ENCODE measurements at regions not wholly inside any gene's neighbourhood (a gene's known extent, or its start where the extent isn't known, plus 50 kb on each side); places are given as distances from the start of the nearest gene placed in this dataset.

DNA sequence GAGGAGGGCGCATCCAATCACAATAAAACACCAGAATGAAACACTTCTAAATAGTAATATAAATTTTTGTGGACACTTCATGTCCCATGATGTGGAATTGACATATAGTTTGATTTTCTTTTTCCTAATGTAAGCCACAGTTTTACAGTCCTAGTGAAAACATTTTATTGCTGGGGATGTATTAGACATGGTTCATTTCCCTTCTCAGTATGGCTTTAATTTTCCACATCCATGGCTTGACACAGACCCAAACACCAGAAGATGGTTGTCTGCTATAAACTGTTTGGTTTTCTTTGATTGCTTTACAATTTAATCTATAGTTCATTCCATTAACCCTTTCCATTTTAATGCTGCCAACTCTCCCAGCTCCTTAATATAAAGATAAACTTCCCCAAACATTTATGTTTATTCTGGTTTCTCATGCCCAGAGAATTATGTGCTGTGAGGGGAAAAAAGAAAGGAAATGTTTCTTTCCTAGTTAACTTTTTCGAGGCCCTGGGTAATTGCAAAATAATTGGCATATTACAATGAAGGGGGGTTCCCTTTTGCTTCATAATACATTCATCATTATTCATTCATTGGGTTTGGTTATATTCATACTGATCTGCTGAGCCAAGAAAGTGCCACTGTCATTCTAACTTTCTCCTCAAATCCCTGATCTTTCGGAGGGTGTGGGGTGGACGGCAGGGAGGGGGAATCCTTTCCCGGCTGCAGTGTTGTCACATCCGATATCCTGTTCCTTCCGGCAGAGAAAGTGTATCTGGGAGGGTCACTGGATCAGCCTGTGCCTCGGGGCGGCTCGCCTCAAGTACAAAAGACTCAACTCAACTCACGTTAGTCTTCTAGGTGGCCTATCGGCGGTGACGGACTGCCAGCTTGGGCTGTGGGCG lies 127.6 kb upstream of the TFAP2D start:
- H2BK120ac ChIP-seq (ENCODE audit: low read depth, low read length) = no peak overlapping the region
- no peaks in the 10 kb centered on the region for H3K9me3 ChIP-seq (ENCODE audit: control insufficient read depth, low read length)
- no peak overlapping the region for H2BK15ac ChIP-seq (ENCODE audit: low read depth, poor library complexity, severe bottlenecking)
- 90% methylated on average over 13 of the region's 15 CpGs for WGBS
- H3K9ac ChIP-seq (ENCODE audit: low read length) = no peak overlapping the region
- no peak overlapping the region for H3K27ac ChIP-seq (ENCODE audit: low read length, poor library complexity, severe bottlenecking)
- no peak overlapping the region for H3K23ac ChIP-seq (ENCODE audit: low read length in 2 of 2)
- H4K91ac ChIP-seq (ENCODE audit: low read length) = no peak overlapping the region
- H3K36me3 ChIP-seq (ENCODE audit: control insufficient read depth in 1 of 2, insufficient read depth in 2 of 2, low read depth in 1 of 2, low read length in 2 of 2) = no peaks in the 10 kb centered on the region
- no peak overlapping the region for H2AFZ ChIP-seq (ENCODE audit: low read depth, low read length)
- H3K27me3 ChIP-seq (ENCODE audit: control insufficient read depth in 1 of 2, insufficient read depth in 1 of 2, low read length in 2 of 2) = no peaks in the 10 kb centered on the region
- H3K4me1 ChIP-seq (ENCODE audit: control insufficient read depth, insufficient read depth, low read depth, low read length) = no peaks in the 10 kb centered on the region
- no peak overlapping the region for H2BK12ac ChIP-seq (ENCODE audit: low read length in 2 of 2)
- no peaks in the 10 kb centered on the region for H3K79me1 ChIP-seq (replicated peaks; ENCODE audit: low read length, poor library complexity, severe bottlenecking)
- H3K4me3 ChIP-seq (ENCODE audit: insufficient read depth in 1 of 2, low read depth in 1 of 2, low read length in 2 of 2) = no peak overlapping the region
- no peak overlapping the region for H3K14ac ChIP-seq (ENCODE audit: low read length in 2 of 2)
- H4K8ac ChIP-seq (ENCODE audit: low read length) = no peak overlapping the region
- H2AK5ac ChIP-seq (ENCODE audit: low read length, severe bottlenecking) = no peak overlapping the region
- H3K4me2 ChIP-seq (ENCODE audit: low read length, poor library complexity, severe bottlenecking) = no peak overlapping the region
- DNase-seq = no peak
- no peak overlapping the region for H3K4ac ChIP-seq (ENCODE audit: low read depth in 1 of 2, low read length in 2 of 2)
- H2BK5ac ChIP-seq (ENCODE audit: low read depth, low read length, poor library complexity, severe bottlenecking) = no peak overlapping the region
- no peak overlapping the region for H3K18ac ChIP-seq (ENCODE audit: low read depth in 1 of 2, low read length in 2 of 2)

DNA sequence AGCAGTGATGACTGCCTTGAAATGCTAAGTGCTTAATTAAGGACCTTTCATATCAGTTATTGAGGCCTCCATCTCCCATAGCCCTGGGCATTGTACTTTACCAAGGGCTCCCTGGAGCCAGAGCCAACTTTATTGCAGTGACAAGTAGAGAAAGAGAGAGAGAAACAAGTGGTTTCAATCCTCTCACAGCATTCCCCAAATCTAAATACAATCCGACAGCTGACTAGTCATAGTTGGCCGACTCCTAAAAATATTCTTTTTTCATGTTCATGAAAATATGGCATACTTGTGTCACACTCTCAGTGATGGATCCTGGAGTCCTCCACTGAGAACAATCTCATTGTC lies 127.0 kb upstream of the TFAP2D start:
- Histone ChIP-seq H4K91ac (ENCODE audit: low read length) (no peak overlapping the region), H3K4me3 (ENCODE audit: insufficient read depth in 1 of 2, low read depth in 1 of 2, low read length in 2 of 2) (no peak overlapping the region), H3K4ac (ENCODE audit: low read depth in 1 of 2, low read length in 2 of 2) (no peak overlapping the region), H2BK12ac (ENCODE audit: low read length in 2 of 2) (no peak overlapping the region), H2BK120ac (ENCODE audit: low read depth, low read length) (no peak overlapping the region), H2AK5ac (ENCODE audit: low read length, severe bottlenecking) (no peak overlapping the region), H2BK15ac (ENCODE audit: low read depth, poor library complexity, severe bottlenecking) (no peak overlapping the region), H2AFZ (ENCODE audit: low read depth, low read length) (no peak overlapping the region), H3K9me3 (ENCODE audit: control insufficient read depth, low read length) (no peaks in the 10 kb centered on the region), H3K27ac (ENCODE audit: low read length, poor library complexity, severe bottlenecking) (no peak overlapping the region), H3K4me1 (ENCODE audit: control insufficient read depth, insufficient read depth, low read depth, low read length) (no peaks in the 10 kb centered on the region), H4K8ac (ENCODE audit: low read length) (no peak overlapping the region), H3K23ac (ENCODE audit: low read length in 2 of 2) (no peak overlapping the region), H3K9ac (ENCODE audit: low read length) (no peak overlapping the region), H3K4me2 (ENCODE audit: low read length, poor library complexity, severe bottlenecking) (no peak overlapping the region), H2BK5ac (ENCODE audit: low read depth, low read length, poor library complexity, severe bottlenecking) (no peak overlapping the region), H3K79me1 (replicated peaks; ENCODE audit: low read length, poor library complexity, severe bottlenecking) (no peaks in the 10 kb centered on the region), H3K14ac (ENCODE audit: low read length in 2 of 2) (no peak overlapping the region), H3K36me3 (ENCODE audit: control insufficient read depth in 1 of 2, insufficient read depth in 2 of 2, low read depth in 1 of 2, low read length in 2 of 2) (no peaks in the 10 kb centered on the region), H3K27me3 (ENCODE audit: control insufficient read depth in 1 of 2, insufficient read depth in 1 of 2, low read length in 2 of 2) (no peaks in the 10 kb centered on the region), H3K18ac (ENCODE audit: low read depth in 1 of 2, low read length in 2 of 2) (no peak overlapping the region)
- no peak for DNase-seq
- 94% methylated on average over 2 of the region's 2 CpGs for WGBS

DNA sequence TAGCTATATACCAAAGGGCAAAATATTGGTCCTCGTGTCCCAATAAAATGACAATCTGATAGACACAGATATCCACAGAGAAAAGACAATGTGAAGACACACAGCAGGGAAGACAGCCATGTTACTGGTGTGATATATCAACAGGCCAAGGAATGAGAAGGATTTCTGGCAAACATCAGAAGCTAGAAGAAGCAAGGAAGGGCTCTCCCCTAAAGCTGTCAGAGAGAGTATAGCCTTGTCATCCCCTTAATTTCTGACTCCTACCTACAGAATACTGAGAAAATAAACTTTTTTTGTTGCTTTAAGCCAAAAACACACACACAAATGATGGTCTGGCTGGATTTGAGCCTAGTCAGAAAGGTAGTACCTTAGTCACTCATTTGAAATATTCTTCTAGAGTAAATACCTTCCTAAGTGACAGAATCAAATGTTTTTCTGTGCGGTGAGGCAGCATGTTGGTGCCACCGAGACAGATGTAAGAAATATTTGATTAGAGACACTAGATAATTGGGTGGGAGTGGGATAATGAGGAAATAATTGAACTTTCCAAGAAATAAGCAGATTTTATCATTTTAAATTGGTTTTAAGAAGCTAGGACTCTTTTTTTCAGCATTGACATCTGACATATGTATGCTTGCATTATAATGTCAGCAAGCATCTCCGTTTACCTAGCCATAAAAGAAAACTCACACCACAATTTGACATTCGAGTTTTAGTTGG lies 123.4 kb upstream of the TFAP2D start:
- WGBS = 61% methylated on average over 2 of the region's 5 CpGs

DNA sequence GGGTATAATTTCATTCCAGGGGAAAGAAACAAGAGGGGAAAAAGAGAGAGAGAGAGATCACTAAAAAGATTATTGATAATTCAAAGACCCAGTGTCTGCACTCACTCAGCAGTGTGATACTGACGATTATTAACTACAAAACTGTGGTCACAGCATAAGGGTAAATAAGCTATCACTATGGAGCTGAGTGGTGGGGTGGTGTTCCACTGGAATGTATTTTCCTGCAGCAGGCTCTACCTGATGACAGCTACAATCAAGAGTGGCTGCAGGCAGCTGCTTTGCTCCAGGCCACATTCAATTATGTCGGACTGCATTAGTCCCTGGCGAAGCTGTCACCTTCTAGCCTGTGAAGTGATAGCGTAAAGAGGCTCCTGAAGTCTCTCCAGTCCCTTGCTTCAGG lies 122.2 kb upstream of the TFAP2D start:
- Histone ChIP-seq H3K4me3 (ENCODE audit: insufficient read depth in 1 of 2, low read depth in 1 of 2, low read length in 2 of 2) (no peak overlapping the region), H2BK120ac (ENCODE audit: low read depth, low read length) (no peak overlapping the region), H3K36me3 (ENCODE audit: control insufficient read depth in 1 of 2, insufficient read depth in 2 of 2, low read depth in 1 of 2, low read length in 2 of 2) (no peaks in the 10 kb centered on the region), H3K27ac (ENCODE audit: low read length, poor library complexity, severe bottlenecking) (no peak overlapping the region), H2AFZ (ENCODE audit: low read depth, low read length) (no peak overlapping the region), H3K27me3 (ENCODE audit: control insufficient read depth in 1 of 2, insufficient read depth in 1 of 2, low read length in 2 of 2) (no peaks in the 10 kb centered on the region), H3K4me1 (ENCODE audit: control insufficient read depth, insufficient read depth, low read depth, low read length) (no peaks in the 10 kb centered on the region), H2BK5ac (ENCODE audit: low read depth, low read length, poor library complexity, severe bottlenecking) (no peak overlapping the region), H3K9me3 (ENCODE audit: control insufficient read depth, low read length) (no peaks in the 10 kb centered on the region), H3K18ac (ENCODE audit: low read depth in 1 of 2, low read length in 2 of 2) (no peak overlapping the region), H2AK5ac (ENCODE audit: low read length, severe bottlenecking) (no peak overlapping the region), H3K4ac (ENCODE audit: low read depth in 1 of 2, low read length in 2 of 2) (no peak overlapping the region), H3K23ac (ENCODE audit: low read length in 2 of 2) (peak overlapping the region in 1 of 2 experiments; percentile 40), H3K4me2 (ENCODE audit: low read length, poor library complexity, severe bottlenecking) (no peak overlapping the region), H2BK15ac (ENCODE audit: low read depth, poor library complexity, severe bottlenecking) (no peak overlapping the region), H4K8ac (ENCODE audit: low read length) (no peak overlapping the region), H3K14ac (ENCODE audit: low read length in 2 of 2) (no peak overlapping the region), H2BK12ac (ENCODE audit: low read length in 2 of 2) (no peak overlapping the region), H3K79me1 (replicated peaks; ENCODE audit: low read length, poor library complexity, severe bottlenecking) (no peaks in the 10 kb centered on the region), H3K9ac (ENCODE audit: low read length) (no peak overlapping the region), H4K91ac (ENCODE audit: low read length) (no peak overlapping the region)
- no peak for DNase-seq
- WGBS = 15% methylated on average over 3 of the region's 4 CpGs

More for the DNA sequence above, 123.4 kb upstream of the TFAP2D start:
- Histone ChIP-seq H2AK5ac (ENCODE audit: low read length, severe bottlenecking) (no peak overlapping the region), H3K14ac (ENCODE audit: low read length in 2 of 2) (no peak overlapping the region), H3K4me1 (ENCODE audit: control insufficient read depth, insufficient read depth, low read depth, low read length) (no peaks in the 10 kb centered on the region), H3K4ac (ENCODE audit: low read depth in 1 of 2, low read length in 2 of 2) (no peak overlapping the region), H2BK15ac (ENCODE audit: low read depth, poor library complexity, severe bottlenecking) (no peak overlapping the region), H3K36me3 (ENCODE audit: control insufficient read depth in 1 of 2, insufficient read depth in 2 of 2, low read depth in 1 of 2, low read length in 2 of 2) (no peaks in the 10 kb centered on the region), H2BK12ac (ENCODE audit: low read length in 2 of 2) (no peak overlapping the region), H2AFZ (ENCODE audit: low read depth, low read length) (no peak overlapping the region), H3K79me1 (replicated peaks; ENCODE audit: low read length, poor library complexity, severe bottlenecking) (no peaks in the 10 kb centered on the region), H2BK5ac (ENCODE audit: low read depth, low read length, poor library complexity, severe bottlenecking) (no peak overlapping the region), H4K8ac (ENCODE audit: low read length) (no peak overlapping the region), H3K9ac (ENCODE audit: low read length) (no peak overlapping the region), H3K9me3 (ENCODE audit: control insufficient read depth, low read length) (no peaks in the 10 kb centered on the region), H3K18ac (ENCODE audit: low read depth in 1 of 2, low read length in 2 of 2) (no peak overlapping the region), H4K91ac (ENCODE audit: low read length) (no peak overlapping the region), H3K4me3 (ENCODE audit: insufficient read depth in 1 of 2, low read depth in 1 of 2, low read length in 2 of 2) (no peak overlapping the region), H2BK120ac (ENCODE audit: low read depth, low read length) (no peak overlapping the region), H3K27ac (ENCODE audit: low read length, poor library complexity, severe bottlenecking) (no peak overlapping the region), H3K23ac (ENCODE audit: low read length in 2 of 2) (no peak overlapping the region), H3K27me3 (ENCODE audit: control insufficient read depth in 1 of 2, insufficient read depth in 1 of 2, low read length in 2 of 2) (no peaks in the 10 kb centered on the region), H3K4me2 (ENCODE audit: low read length, poor library complexity, severe bottlenecking) (no peak overlapping the region)
- DNase-seq = no peak
